GM21786 (cell line): ENCODE measurements at regions not wholly inside any gene's neighbourhood (a gene's known extent, or its start where the extent isn't known, plus 50 kb on each side); places are given as distances from the start of the nearest gene placed in this dataset.
"Not testable (repeated sequence)": the region's sequence is repeated elsewhere in the genome, so short reads cannot be mapped to it uniquely, and the experiment has no call there.

Experiments used
- ATAC-seq: cut with Tn5 transposase; IDR thresholded peaks from one replicate; pipeline ENCODE4 v1.9.1; 2021; ENCODE audit not compliant: unreplicated experiment

DNA sequence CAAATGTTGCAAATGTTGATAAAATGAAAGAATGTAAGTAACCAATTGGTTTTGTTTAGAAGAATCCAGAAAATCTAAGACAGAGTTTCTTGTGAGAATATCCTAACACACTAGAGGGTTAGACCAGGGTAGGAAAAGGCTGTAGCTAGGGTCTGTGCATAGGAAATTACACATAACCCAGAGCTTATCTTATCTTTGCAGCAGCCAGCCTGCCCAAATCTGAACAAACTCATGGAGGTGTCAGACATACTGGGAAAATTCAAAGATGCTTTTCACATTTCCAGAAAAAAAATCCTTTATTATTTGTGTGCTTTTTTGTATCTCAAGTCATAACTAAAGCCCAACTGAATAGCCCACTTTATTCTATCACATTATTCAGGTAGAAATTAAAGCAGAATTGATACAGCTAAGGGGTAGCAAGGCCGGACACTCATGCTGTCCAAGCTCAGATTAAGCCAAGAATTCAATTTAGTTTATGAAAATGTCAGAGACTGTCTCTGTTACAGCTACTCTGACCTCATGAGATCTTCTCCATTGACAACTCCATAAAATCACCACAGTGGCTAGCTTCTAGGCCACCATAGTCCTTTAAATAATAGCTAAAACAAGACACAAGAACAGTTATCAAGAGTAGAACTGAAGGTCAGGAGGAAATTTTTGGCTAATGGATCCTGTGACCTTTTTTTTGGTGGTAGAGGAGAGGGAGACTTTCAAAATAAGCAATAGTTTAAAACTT lies 169.6 kb upstream of the RASSF8 start:
- ATAC-seq, result no peak

DNA sequence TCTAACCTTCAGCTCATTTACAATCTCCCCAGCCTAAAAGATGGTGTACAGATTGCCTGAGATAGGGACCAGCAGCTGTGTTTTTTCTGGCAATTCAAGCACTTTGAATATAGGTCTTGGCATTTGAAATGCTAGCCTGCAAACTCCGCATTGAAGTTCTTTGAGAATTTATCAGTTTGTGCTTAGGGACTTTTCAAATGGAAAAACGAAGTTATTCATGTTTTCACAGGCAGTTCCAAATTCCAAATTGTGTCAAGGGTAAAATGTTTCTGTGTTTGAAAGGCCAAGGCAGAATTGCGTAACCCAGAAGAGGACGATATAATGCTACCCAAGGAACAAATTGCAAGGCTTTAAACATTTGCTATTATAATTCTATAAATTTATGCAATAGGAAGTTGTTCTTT lies 168.9 kb upstream of the RASSF8 start:
- no peak for ATAC-seq

DNA sequence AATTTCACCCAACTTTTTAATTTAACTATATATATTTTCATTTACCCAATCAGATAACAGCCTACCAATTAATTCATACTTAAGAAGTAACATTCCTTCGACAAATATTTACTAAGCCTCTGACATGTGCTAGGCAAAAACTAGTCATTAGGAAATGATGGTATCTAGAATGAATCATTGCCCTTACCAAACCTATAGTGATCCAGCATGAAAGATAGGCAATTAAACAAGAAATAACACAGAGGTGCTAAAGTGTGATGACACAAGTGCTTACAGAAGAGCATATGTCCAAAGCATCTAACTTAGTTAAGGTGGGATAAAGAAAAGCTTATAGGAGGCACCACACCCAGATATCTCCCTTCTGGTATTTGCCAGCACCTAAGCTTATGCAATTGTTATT lies 166.5 kb upstream of the RASSF8 start:
- ATAC-seq, result no peak

DNA sequence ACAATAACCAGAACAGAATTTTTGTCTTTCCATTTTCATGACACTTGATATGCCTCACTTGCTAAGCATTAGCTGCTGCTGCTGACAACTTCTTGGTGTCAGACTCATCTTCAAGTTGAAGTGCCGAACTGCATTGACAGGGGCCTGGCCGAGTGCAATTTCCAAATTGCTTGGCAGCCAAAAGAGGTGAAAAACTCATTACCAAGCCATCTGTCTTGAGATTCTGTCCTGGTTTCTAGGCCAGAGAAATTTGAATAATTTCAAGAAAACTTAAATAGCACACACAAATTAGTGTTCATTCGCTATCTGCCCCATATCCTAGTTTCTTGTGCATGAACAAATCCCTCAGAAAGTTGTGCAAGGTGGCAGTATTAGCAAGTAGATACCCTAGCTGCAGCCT lies 165.3 kb upstream of the RASSF8 start:
- no peak for ATAC-seq

DNA sequence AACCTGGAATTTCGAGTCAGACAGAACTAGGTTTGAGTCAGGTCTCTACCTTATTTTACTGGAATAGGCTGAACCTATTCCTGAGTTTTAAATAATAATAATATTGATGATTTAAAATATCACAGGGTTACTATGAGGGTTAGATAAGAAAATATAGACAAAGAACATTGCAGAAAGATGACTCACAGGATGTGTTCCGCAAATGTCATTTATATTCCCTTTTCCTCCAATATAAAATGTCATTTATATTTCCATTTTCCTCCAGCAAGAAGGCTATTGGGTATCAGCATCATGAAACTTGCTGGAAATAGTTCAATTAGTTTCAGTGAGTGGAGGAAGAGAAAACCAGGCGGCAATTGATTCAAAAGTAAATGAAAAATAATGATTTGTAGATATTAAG lies 163.9 kb upstream of the RASSF8 start:
- ATAC-seq, result no peak

DNA sequence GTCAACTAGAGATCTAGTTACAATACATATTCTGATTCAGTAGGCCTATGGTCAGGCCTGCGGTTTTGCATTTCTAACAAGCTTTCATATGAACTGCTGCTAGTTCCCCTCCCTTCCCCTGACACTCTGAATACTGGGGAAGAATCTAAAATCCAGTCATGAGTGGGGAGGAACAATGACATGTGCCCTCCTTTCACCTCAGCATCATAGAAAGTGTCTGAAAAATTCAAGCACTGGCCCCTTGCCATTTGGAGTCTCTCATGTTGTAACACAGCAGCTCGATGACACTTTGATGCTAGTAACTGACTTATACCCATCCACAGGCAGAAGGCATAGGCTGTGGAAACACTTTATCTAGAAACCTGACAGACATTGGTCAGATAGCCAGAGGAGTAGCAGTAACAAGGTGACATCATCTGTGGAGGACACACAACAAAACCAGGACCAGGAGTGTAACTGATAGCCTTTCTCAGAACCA lies 161.9 kb upstream of the RASSF8 start:
- ATAC-seq, result no peak

DNA sequence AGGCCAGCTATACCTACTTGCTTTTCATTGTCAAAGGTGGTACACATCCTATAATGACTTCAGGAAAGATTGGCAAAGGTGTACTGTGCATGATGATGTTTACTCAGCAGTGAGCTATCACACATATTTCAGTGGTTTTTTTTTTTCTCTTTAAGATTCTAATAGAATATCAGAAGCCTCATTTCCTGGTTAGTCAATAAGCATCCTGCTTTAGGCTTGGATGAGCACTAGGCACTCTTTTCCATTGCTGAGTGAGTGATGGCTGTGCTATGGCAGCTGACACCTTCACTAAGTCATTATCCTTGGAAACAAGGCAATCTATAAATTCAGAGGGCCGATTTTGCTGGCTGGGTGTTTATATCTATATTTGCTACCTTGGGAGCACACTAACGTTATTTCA lies 161.1 kb upstream of the RASSF8 start:
- ATAC-seq, result no peak

DNA sequence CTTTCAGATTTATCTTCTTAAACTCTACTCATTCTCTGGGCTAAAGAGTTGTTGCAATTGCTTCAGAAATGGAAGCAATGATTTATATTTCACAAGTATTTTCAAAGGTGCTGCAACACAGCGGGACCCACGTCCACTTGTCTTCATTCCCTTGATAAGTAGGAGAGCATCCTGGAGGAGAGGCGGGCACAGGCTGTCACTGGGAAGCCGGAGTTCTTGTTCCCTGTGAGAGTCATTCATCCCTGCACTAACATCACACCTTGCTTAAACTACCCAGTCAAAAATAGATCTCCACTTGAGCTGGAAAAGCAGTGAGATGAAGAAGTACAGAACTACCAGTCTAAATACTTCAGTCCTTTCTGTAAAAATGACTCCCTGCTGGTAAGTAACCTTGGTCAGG lies 160.5 kb upstream of the RASSF8 start:
- no peak for ATAC-seq

DNA sequence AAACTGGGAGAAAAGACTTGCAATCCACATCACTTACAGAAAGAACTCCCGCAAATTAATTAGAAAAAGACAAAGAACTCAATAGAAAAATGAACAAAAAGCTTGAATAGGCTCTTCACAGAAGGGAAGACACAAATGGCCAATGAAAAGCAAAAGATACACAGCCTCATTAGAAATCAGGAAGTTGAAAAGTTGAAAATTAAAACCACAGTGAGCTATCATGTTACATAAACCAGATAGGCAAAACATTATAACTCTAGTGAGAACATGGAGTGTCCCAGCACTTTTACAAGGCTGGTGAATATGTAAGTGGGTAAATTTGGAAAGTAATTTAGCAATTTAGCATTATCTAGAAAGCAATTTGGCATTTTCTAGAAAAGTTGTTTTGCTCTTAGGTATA lies 158.4 kb upstream of the RASSF8 start:
- no peak for ATAC-seq

DNA sequence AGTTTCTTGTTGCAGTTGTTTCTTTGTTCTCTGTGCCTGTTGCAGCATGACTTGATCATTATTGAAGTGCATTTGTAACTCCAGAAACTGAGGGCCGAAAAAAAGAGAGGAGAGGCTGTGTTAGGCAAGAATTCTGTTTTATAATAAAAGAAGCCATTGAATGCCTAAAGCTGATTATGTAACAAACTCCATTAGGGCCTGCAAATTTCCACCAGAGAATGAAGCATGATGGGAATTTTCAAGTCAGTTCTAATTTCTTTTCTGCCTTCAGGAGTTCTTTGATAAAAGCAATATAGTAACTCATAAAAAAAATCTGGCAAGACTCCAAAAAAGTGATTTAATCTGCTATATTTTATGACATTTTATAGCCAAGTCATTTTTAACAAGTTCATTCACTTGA lies 156.7 kb upstream of the RASSF8 start:
- no peak for ATAC-seq

DNA sequence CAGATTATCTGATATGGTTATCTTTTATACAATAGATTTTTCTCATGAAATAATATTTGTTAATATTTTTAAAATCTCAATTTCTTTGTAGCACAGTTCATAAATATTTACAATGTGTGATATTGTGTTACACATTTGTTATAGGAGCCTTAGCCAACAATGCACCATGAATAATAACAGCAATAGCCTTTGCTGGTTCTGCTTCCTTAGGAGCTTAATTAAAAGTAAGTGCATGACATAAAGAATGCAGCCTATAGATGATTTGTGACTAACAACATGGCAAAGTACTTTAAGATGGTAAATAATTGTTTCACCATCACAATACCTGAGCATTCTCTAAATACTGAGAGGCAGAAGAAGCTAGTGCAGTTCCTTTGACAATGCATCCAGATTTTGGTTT lies 156.3 kb upstream of the RASSF8 start:
- no peak for ATAC-seq

DNA sequence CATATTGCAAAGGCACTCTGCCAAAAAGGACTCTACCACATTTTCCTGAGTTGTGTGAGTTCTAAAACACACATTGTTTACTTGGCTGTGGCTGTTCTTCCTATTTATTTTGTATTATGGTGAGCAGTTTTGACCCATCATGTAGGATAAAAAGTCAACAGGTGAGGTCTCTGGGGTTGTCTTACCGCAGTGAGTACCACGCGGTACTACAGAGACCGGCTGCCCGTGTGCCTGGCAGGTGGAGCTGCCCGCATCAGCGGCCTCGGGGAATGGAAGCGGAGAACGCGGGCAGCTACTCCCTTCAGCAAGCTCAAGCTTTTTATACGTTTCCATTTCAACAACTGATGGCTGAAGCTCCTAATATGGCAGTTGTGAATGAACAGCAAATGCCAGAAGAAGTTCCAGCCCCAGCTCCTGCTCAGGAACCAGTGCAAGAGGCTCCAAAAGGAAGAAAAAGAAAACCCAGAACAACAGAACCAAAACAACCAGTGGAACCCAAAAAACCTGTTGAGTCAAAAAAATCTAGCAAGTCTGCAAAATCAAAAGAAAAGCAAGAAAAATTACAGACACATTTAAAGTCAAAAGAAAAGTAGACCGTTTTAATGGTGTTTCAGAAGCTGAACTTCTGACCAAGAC lies 155.3 kb upstream of the RASSF8 start:
- ATAC-seq, result not testable (repeated sequence)

DNA sequence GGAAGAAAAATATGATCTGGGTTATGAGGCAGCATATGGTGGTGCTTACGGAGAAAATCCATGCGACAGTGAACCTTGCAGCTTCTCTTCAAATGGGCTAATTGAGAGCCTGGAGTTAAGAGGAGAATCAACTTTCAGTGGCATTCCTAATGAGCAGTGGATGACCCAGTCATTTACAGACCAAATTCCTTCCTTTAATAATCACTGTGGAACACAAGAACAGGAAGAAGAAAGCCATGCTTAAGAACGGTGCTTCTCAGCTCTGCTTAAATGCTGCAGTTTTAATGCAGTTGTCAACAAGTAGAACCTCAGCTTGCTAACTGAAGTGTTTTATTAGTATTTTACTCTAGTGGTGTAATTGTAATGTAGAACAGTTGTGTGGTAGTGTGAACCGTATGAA lies 154.2 kb upstream of the RASSF8 start:
- not testable (repeated sequence) for ATAC-seq

DNA sequence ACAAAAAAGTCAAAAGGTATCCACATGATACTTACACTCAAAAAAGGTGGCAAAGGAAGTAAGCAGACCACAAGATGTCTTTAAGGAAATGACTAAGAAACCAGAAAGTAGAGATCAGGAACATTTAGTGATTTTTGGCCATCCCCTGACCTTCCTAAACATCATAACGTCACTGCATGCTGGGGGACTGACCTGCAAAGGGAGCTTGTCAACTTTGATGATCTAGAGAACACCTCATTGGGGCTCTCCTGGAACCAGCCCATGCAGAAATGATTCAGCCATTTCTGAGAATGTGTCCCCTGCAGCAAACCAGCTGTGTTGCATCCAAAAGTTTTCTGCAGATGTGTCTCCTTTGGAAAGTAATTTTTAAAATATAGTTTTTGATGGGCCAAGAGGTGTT lies 152.2 kb upstream of the RASSF8 start:
- ATAC-seq, result no peak

DNA sequence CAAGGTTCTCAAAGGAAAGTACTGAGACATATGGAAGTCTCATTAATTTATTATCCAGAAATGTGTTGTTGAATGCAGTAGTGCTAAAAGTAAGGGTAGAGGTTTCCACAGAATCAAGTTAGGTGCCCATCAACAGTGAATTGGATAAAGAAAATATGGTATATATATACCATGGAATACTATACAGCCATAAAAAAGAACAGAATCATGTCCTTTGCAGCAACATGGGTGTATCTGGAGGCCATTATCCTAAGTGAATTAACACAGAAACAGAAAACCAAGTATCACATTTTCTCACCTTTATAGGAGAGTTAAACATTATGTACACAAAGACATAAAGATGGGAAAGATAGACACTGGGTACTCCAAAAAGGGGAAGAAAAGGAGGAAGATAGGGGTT lies 149.9 kb upstream of the RASSF8 start:
- ATAC-seq, result no peak

DNA sequence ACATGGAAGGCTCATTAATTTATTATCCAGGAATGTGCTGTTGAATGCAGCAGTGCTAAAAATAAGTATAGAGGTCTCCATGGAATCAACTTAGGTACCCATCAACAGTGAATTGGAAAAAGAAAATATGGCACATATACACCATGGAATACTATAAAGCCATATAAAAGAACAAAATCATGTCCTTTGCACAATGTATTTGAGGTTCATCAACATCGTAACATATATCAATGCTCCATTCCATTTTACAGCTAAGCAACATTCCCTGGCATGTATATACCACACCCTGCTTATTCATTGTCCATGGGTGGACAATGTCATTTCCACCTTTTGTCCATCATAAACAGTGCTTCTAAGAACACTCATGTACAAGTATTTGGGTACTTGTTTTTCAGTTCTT lies 147.8 kb upstream of the RASSF8 start:
- no peak for ATAC-seq

DNA sequence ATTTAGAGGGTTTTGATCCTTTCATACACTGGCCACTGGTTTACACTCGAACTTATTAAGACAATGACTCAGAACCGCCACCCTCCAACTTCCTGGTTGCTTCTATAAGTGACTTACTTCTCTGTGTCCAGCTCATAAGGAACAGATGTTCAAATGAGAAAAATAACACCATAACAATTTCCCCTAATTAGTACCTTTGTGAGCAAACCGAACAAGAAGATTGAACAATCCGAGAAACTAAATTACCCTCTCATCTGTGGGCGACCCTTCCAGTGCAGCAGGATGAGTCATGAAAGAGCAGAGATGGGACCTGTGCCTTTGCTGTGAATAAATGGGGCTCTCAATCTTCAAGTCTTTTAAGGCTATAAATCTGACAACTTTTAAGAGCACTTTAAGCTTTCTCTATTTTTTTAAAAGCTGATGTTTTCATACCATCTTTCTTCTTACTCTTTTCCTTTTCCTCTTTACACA lies 146.8 kb upstream of the RASSF8 start:
- ATAC-seq, result no peak

DNA sequence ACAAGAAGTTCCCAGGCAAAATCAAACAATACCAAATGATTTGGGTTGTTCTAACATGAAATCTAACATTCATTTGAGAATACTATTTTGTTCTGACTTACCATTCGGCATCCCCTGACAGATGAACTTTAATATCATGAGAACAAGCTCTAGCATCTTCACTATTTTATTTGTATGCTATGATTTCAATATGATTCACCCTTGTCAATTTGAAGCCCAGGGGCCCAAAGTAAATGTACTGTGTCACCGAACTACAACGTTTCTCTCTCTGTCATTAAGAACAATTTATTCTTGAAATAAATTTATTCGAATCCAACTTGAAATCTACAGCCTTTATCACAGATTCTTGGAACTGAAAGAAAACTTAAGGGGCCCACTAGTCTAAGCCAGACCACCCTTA lies 146.2 kb upstream of the RASSF8 start:
- no peak for ATAC-seq

DNA sequence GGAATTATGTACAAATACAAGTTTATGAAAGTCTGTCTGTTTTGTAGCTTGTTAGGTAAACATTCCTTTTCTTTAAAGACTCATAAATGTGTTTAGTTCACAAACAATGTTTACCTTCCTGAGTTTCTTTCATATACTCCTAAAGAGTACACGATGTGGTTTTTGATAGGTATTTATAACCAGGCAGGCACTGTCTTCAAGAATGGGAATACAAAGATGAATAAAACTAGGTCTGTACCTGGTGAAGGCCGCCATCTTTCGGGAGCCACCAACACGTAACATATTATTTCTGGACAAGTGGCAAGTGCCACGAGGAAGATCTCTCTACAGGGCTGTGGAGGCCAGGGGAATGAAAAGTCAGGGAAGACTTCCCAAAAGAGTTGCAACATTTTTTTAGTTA lies 144.6 kb upstream of the RASSF8 start:
- no peak for ATAC-seq

DNA sequence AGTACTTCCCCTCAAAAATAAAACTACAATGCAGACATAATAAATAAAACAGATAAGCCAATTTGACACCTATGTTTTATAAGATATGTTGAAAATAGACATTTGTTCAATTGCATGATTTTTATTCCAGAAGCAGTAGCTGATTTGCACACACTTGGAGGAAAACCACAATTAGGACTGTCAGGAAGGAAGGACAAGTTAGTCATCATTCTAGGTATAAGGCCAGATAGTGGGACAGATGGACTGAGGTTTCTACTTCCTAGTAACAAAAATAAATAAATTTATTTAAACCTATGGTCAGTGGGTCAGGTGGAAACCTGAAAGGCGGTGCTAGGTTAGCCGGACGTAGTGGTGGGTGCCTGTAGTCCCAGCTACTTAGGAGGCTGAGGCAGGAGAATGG lies 141.8 kb upstream of the RASSF8 start:
- no peak for ATAC-seq

DNA sequence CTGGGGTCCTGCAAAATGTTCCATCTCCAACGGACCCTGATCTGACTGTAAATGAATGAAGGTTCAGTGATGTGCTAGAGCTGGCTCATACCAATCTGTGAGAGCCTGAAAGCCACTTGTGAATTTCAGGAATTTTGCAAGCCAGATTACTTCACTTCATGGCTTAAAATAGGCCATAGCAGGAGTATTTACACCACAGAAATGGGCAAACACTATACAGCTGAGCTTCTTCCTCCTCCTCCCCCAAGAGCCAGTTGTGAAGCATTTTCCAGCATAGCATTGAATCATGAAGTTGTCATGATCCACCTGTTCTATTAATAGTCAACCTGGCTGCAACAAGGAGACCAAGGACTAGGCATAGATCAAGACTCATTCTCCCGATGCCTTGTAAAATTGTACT lies 141.3 kb upstream of the RASSF8 start:
- no peak for ATAC-seq

DNA sequence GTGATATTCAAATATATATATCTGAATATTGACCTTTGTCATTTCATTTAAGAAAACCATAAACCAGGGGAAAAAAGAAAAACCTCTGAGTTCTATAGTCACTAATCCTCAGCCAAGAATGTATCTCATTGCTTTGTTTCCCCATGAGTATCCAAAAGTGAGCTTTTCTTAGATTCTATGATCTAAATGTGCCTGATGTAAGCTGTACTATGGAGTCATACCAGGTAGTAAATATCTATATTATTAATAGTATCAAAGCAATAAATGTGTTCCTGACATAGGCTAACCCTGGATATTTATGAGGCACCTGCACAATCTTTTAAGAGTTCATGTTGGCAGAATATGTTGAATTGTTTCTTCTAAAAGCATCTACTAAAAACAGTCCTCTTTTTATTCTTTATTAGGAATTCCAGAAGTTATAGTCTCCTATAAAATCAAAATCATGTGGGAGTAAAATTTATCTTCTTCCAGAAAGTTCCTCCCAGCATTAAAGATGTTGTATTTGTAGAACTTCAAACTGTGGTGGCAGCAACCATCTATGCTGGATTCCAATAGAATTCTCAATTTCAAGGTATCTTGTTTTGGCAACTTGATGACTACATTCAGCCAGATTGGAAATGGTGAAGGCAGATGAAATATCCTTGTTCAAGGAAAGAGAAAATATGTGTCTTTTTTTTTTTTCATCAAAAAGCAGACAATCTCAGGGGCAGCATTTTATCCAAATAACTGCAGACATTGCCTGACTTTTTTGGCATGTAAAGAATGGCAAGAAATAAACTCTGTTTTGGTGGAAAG lies 139.7 kb upstream of the RASSF8 start:
- ATAC-seq, result no peak
